ENCODE measurements at regions not wholly inside any gene's neighbourhood (a gene's known extent, or its start where the extent isn't known, plus 50 kb on each side); places are given as distances from the start of the nearest gene placed in this dataset.

DNA sequence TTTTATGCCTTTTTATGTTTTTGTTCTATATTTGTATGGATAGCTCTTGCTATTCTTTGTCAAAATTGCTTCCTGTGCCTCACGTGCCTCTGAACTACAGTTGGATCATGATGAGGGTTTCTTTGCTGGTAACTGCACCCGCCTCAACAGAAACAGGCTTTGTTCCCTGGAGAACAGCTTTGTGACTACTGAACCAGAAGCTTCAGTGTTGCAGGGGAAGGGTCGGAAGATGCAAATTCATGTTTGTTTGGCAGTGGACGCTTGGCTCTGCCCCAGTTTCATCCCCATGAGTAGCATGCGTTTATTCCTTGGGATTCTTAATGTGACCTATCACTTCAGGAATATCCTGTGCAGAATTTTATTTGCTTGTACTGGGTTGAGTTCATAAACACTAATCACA is 959.1 kb upstream of the WWC1 start:
- TF ChIP-seq EZH2phosphoT487 (IDR thresholded peaks at IDR 0.05; ENCODE audit: insufficient read depth, low read depth) (no peak), EZH2 (IDR thresholded peaks at IDR 0.05; ENCODE audit: insufficient read depth, poor library complexity, severe bottlenecking) (no peak)
